H1 (cell line): ENCODE measurements at regions not wholly inside any gene's neighbourhood (a gene's known extent, or its start where the extent isn't known, plus 50 kb on each side); places are given as distances from the start of the nearest gene placed in this dataset.

Experiments
- BACH1 ChIP-seq: IDR thresholded peaks from 2 replicates; pipeline ENCODE4 v1.6.1; 2012; ENCODE audit warnings: low read length, improper control_type of control experiment
- CBX8 ChIP-seq: fragments of 300-800, 300-1000 bp; sonication (generic); IDR thresholded peaks from 2 replicates; pipeline ENCODE4 v1.7.1; 2016; ENCODE audit warnings: low read depth, low read length, borderline replicate concordance
- CHD7 ChIP-seq: fragments of 300-600 bp; sonication (generic); IDR thresholded peaks from 2 replicates; pipeline ENCODE4 v1.7.1; 2012; ENCODE audit warnings: low read length, moderate library complexity, mild to moderate bottlenecking, inconsistent platforms; ENCODE audit not compliant: insufficient replicate concordance
- GTF2F1 ChIP-seq: IDR thresholded peaks from 2 replicates; pipeline ENCODE4 v1.6.1; 2012; ENCODE audit warnings: low read depth, low read length, improper control_type of control experiment, borderline replicate concordance
- RBBP5 ChIP-seq: IDR thresholded peaks from 2 replicates; pipeline ENCODE4 v1.7.1; 2012; ENCODE audit warnings: low read depth, mild to moderate bottlenecking, inconsistent platforms, low read length, moderate library complexity, borderline replicate concordance
- TAF1 ChIP-seq: IDR thresholded peaks from 2 replicates; pipeline ENCODE4 v1.6.1; 2011; ENCODE audit warnings: mild to moderate bottlenecking, low read depth, low read length

- TF ChIP-seq RBBP5 (no peak), CBX8 (no peak), TAF1 (no peak), CHD7 (no peak), BACH1 (no peak), GTF2F1 (no peak)
These were observed 283.1 kb downstream of the NFKBIZ start (continued) for GRCh38 chr3:102132370-102132769.
